ENCODE measurements at regions not wholly inside any gene's neighbourhood (a gene's known extent, or its start where the extent isn't known, plus 50 kb on each side); places are given as distances from the start of the nearest gene placed in this dataset.
"Not testable (repeated sequence)": the region's sequence is repeated elsewhere in the genome, so short reads cannot be mapped to it uniquely, and the experiment has no call there.

DNA sequence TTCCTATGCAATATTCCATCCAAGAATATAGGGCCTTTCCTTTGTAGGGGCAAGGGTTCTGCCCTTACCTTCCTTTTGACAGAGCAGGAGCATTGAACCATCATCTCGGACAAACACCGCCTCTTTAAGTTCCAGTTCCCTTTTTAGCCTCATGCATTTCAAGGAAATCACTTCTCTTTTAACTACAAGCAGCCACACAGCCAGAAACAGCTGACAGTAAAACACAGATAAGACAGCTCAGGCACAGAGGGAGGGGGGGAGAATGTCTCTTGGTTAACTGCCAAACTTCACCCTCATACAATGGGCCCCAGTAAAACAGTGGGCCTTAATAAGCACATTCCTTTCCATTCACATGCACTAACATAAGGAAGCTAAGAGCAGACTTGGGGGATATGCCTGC is 648.3 kb downstream of the GABRG1 start:
- Histone ChIP-seq H3K9me3 (ENCODE audit: control insufficient read depth in 2 of 2, low read length in 2 of 2) (peaks cover 0 to 17% of the 10 kb centered on the region in 2 experiments), H3K36me3 (ENCODE audit: control insufficient read depth, insufficient read depth, low read length) (no peaks in the 10 kb centered on the region), H3K27ac (ENCODE audit: insufficient read depth, low read length, poor library complexity, severe bottlenecking) (no peak overlapping the region), H3K4me3 (ENCODE audit: low read depth, low read length) (no peak overlapping the region), H3K4me1 (ENCODE audit: control insufficient read depth, insufficient read depth, low read length, poor library complexity, severe bottlenecking) (no peaks in the 10 kb centered on the region), H3K27me3 (ENCODE audit: control insufficient read depth, insufficient read depth, low read length) (no peaks in the 10 kb centered on the region)
- peaks cover 0 to 32% (median 8%) of the 10 kb centered on the region in 7 donors for H3K9me3 Mint-ChIP-seq
- DNase-seq (no peak), ATAC-seq (ENCODE audit: low read depth in 2 of 2) (no peak)
- no peaks in the 10 kb centered on the region for H3K36me3 Mint-ChIP-seq
- no peak overlapping the region for H3K27ac Mint-ChIP-seq
- H3K4me3 Mint-ChIP-seq, result no peak overlapping the region
- no peaks in the 10 kb centered on the region for H3K27me3 Mint-ChIP-seq
- peaks cover 0 to 4% (median 0%) of the 10 kb centered on the region in 4 donors for H3K4me1 Mint-ChIP-seq

GRCh38 chr4:45472490-45472889 is 651.4 kb downstream of the GABRG1 start:
- Histone ChIP-seq H3K27me3 (ENCODE audit: control insufficient read depth, insufficient read depth, low read length) (no peaks in the 10 kb centered on the region), H3K4me1 (ENCODE audit: control insufficient read depth, insufficient read depth, low read length, poor library complexity, severe bottlenecking) (no peaks in the 10 kb centered on the region), H3K27ac (ENCODE audit: insufficient read depth, low read length, poor library complexity, severe bottlenecking) (no peak overlapping the region), H3K4me3 (ENCODE audit: low read depth, low read length) (no peak overlapping the region), H3K36me3 (ENCODE audit: control insufficient read depth, insufficient read depth, low read length) (no peaks in the 10 kb centered on the region), H3K9me3 (ENCODE audit: control insufficient read depth in 2 of 2, low read length in 2 of 2) (peaks cover 0 to 17% of the 10 kb centered on the region in 2 experiments)
- no peaks in the 10 kb centered on the region for H3K36me3 Mint-ChIP-seq
- ATAC-seq (ENCODE audit: low read depth in 2 of 2) (no peak), DNase-seq (no peak)
- peaks cover 0 to 31% (median 9%) of the 10 kb centered on the region in 7 donors for H3K9me3 Mint-ChIP-seq
- peaks cover 0 to 4% (median 0%) of the 10 kb centered on the region in 4 donors for H3K4me1 Mint-ChIP-seq
- H3K4me3 Mint-ChIP-seq, result no peak overlapping the region
- no peaks in the 10 kb centered on the region for H3K27me3 Mint-ChIP-seq
- no peak overlapping the region for H3K27ac Mint-ChIP-seq

DNA sequence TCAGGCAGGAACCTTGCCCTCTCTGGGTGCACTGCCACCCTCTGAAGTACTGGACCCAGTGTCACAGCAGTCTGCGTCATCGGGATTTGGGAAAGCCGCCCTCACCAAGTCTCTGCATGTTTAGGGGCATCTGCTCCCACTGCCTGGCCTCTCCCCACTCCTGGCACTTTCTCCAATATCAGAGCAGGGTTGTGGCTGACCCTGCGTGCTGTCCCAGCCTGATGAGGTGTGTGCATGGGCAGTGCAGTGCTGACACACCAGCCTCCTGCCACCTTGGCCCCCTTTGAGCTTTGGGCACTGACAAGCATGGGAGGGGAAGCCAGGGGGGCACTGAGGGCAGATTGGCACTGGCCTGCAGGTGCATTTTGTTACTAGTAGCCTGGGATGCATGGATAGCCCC is 652.5 kb downstream of the GABRG1 start:
- Histone ChIP-seq H3K4me3 (ENCODE audit: low read depth, low read length) (no peak overlapping the region), H3K36me3 (ENCODE audit: control insufficient read depth, insufficient read depth, low read length) (no peaks in the 10 kb centered on the region), H3K4me1 (ENCODE audit: control insufficient read depth, insufficient read depth, low read length, poor library complexity, severe bottlenecking) (no peaks in the 10 kb centered on the region), H3K27ac (ENCODE audit: insufficient read depth, low read length, poor library complexity, severe bottlenecking) (no peak overlapping the region), H3K9me3 (ENCODE audit: control insufficient read depth in 2 of 2, low read length in 2 of 2) (peaks cover 0 to 17% of the 10 kb centered on the region in 2 experiments), H3K27me3 (ENCODE audit: control insufficient read depth, insufficient read depth, low read length) (no peaks in the 10 kb centered on the region)
- Mint-ChIP-seq H3K9me3 (peaks cover 0 to 27% (median 9%) of the 10 kb centered on the region in 7 donors), H3K27ac (no peak overlapping the region), H3K4me3 (no peak overlapping the region), H3K36me3 (no peaks in the 10 kb centered on the region), H3K27me3 (no peaks in the 10 kb centered on the region), H3K4me1 (peaks cover 0 to 4% (median 0%) of the 10 kb centered on the region in 4 donors)
- no peak for DNase-seq
- no peak for ATAC-seq (ENCODE audit: low read depth in 2 of 2)

DNA sequence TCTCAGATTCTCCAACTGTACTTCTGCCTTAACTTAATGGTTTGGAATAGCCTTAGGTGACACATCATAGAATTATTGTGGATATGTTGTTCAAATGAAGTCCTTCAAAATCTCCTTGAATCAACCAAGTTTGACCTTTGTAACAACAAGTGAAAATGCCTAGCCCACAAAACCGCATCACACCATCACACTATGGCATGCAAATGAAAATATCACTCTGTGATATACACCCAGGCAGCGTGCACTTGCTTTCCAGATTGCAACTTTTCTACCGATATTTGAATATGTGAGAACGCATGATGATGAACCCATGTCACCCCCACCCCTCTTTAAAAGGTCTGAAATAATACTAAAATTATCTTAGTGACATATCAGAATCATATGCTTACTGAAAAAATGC is 656.7 kb downstream of the GABRG1 start:
- Mint-ChIP-seq H3K27ac (no peak overlapping the region), H3K36me3 (no peaks in the 10 kb centered on the region), H3K27me3 (no peaks in the 10 kb centered on the region), H3K4me1 (no peaks in the 10 kb centered on the region), H3K4me3 (no peak overlapping the region), H3K9me3 (peaks cover 0 to 15% (median 4%) of the 10 kb centered on the region in 7 donors)
- Histone ChIP-seq H3K9me3 (ENCODE audit: control insufficient read depth in 2 of 2, low read length in 2 of 2) (peaks cover 0 to 12% of the 10 kb centered on the region in 2 experiments), H3K4me1 (ENCODE audit: control insufficient read depth, insufficient read depth, low read length, poor library complexity, severe bottlenecking) (no peaks in the 10 kb centered on the region), H3K4me3 (ENCODE audit: low read depth, low read length) (no peak overlapping the region), H3K36me3 (ENCODE audit: control insufficient read depth, insufficient read depth, low read length) (no peaks in the 10 kb centered on the region), H3K27ac (ENCODE audit: insufficient read depth, low read length, poor library complexity, severe bottlenecking) (no peak overlapping the region), H3K27me3 (ENCODE audit: control insufficient read depth, insufficient read depth, low read length) (no peaks in the 10 kb centered on the region)
- ATAC-seq (ENCODE audit: low read depth in 2 of 2) (no peak), DNase-seq (no peak)

DNA sequence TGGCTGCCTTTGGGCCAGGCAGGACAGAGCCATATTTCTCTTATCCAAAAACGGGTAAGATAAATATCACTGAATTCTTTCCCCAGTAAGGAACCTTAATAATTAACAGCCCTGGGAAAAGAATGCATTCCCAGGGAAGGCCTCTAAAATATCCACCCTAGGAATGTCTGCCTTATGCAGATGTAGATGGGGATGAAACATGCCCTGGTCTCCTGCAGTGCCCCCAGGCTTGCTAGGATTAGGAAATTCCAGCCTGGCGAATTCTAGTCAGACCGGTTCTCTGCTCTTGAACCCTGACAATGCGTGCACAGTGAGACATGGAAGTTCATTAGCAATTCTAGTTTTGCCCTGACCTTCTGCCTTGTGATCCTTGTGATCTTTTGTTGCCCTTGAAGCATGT is 663.7 kb downstream of the GABRG1 start:
- H3K4me3 ChIP-seq (ENCODE audit: low read depth, low read length); H3K9me3 ChIP-seq (ENCODE audit: control insufficient read depth in 2 of 2, low read length in 2 of 2); H3K27ac ChIP-seq (ENCODE audit: insufficient read depth, low read length, poor library complexity, severe bottlenecking); DNase-seq; H3K36me3 ChIP-seq (ENCODE audit: control insufficient read depth, insufficient read depth, low read length); H3K4me3 Mint-ChIP-seq; H3K27me3 Mint-ChIP-seq; H3K4me1 ChIP-seq (ENCODE audit: control insufficient read depth, insufficient read depth, low read length, poor library complexity, severe bottlenecking); H3K9me3 Mint-ChIP-seq; ATAC-seq (ENCODE audit: low read depth in 2 of 2); H3K4me1 Mint-ChIP-seq; H3K36me3 Mint-ChIP-seq; H3K27ac Mint-ChIP-seq; H3K27me3 ChIP-seq (ENCODE audit: control insufficient read depth, insufficient read depth, low read length): not testable (repeated sequence)

DNA sequence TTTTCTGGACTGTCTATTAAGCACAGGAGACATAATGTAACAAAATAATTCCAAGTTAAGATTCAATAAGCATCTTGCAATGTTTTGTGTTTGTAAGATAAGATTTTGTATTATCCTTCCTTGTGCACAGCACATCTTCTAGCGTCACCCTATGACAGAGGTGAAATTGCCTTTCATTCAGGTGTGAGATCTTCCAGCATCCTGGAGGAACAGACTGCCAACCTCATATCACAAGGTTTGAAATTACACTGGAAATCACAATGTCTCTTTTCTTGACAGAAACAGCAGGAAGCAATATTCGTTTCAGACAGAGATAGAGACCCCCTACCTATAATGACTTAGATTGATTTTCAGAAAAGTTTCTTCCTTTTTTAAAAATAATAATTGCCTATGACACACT is 668.6 kb downstream of the GABRG1 start:
- no peaks in the 10 kb centered on the region for H3K4me1 ChIP-seq (ENCODE audit: control insufficient read depth, insufficient read depth, low read length, poor library complexity, severe bottlenecking)
- ATAC-seq (ENCODE audit: low read depth in 2 of 2), result no peak
- no peaks in the 10 kb centered on the region for H3K9me3 ChIP-seq (ENCODE audit: control insufficient read depth in 2 of 2, low read length in 2 of 2)

GRCh38 chr4:45453258-45453853 is 670.5 kb downstream of the GABRG1 start:
- H3K27ac Mint-ChIP-seq, result no peak overlapping the region
- no peaks in the 10 kb centered on the region for H3K27me3 ChIP-seq (ENCODE audit: control insufficient read depth, insufficient read depth, low read length)
- H3K4me3 ChIP-seq (ENCODE audit: low read depth, low read length), result no peak overlapping the region
- no peaks in the 10 kb centered on the region for H3K36me3 ChIP-seq (ENCODE audit: control insufficient read depth, insufficient read depth, low read length)
- no peaks in the 10 kb centered on the region for H3K27me3 Mint-ChIP-seq
- no peaks in the 10 kb centered on the region for H3K4me1 Mint-ChIP-seq
- peaks cover 2 to 14% (median 7%) of the 10 kb centered on the region in 7 donors for H3K9me3 Mint-ChIP-seq
- H3K4me1 ChIP-seq (ENCODE audit: control insufficient read depth, insufficient read depth, low read length, poor library complexity, severe bottlenecking), result no peaks in the 10 kb centered on the region
- H3K27ac ChIP-seq (ENCODE audit: insufficient read depth, low read length, poor library complexity, severe bottlenecking), result no peak overlapping the region
- H3K4me3 Mint-ChIP-seq, result no peak overlapping the region
- ATAC-seq (ENCODE audit: low read depth in 2 of 2), result no peak
- no peaks in the 10 kb centered on the region for H3K36me3 Mint-ChIP-seq
- DNase-seq, result no peak
- H3K9me3 ChIP-seq (ENCODE audit: control insufficient read depth in 2 of 2, low read length in 2 of 2), result no peaks in the 10 kb centered on the region

More for the DNA sequence above, 668.6 kb downstream of the GABRG1 start:
- H3K4me3 Mint-ChIP-seq, result no peak overlapping the region
- Histone ChIP-seq H3K27ac (ENCODE audit: insufficient read depth, low read length, poor library complexity, severe bottlenecking) (no peak overlapping the region), H3K4me3 (ENCODE audit: low read depth, low read length) (no peak overlapping the region), H3K36me3 (ENCODE audit: control insufficient read depth, insufficient read depth, low read length) (no peaks in the 10 kb centered on the region), H3K27me3 (ENCODE audit: control insufficient read depth, insufficient read depth, low read length) (no peaks in the 10 kb centered on the region)
- H3K4me1 Mint-ChIP-seq, result no peaks in the 10 kb centered on the region
- H3K36me3 Mint-ChIP-seq, result no peaks in the 10 kb centered on the region
- no peak for DNase-seq
- peaks cover 2 to 8% (median 7%) of the 10 kb centered on the region in 7 donors for H3K9me3 Mint-ChIP-seq
- no peak overlapping the region for H3K27ac Mint-ChIP-seq
- H3K27me3 Mint-ChIP-seq, result no peaks in the 10 kb centered on the region

- Histone ChIP-seq H3K27ac (ENCODE audit: insufficient read depth, low read length, poor library complexity, severe bottlenecking) (no peak overlapping the region), H3K9me3 (ENCODE audit: control insufficient read depth in 2 of 2, low read length in 2 of 2) (peaks cover 0 to 12% of the 10 kb centered on the region in 2 experiments), H3K4me1 (ENCODE audit: control insufficient read depth, insufficient read depth, low read length, poor library complexity, severe bottlenecking) (no peaks in the 10 kb centered on the region), H3K36me3 (ENCODE audit: control insufficient read depth, insufficient read depth, low read length) (no peaks in the 10 kb centered on the region), H3K4me3 (ENCODE audit: low read depth, low read length) (no peak overlapping the region), H3K27me3 (ENCODE audit: control insufficient read depth, insufficient read depth, low read length) (no peaks in the 10 kb centered on the region)
- H3K4me3 Mint-ChIP-seq, result no peak overlapping the region
- H3K27me3 Mint-ChIP-seq, result no peaks in the 10 kb centered on the region
- H3K9me3 Mint-ChIP-seq, result peaks cover 3 to 16% (median 4%) of the 10 kb centered on the region in 7 donors
- H3K36me3 Mint-ChIP-seq, result no peaks in the 10 kb centered on the region
- no peak overlapping the region for H3K27ac Mint-ChIP-seq
- DNase-seq (no peak), ATAC-seq (ENCODE audit: low read depth in 2 of 2) (no peak)
- H3K4me1 Mint-ChIP-seq, result no peaks in the 10 kb centered on the region
These were observed 681.4 kb downstream of the GABRG1 start for GRCh38 chr4:45442466-45442865.

Data from CD4-positive, CD25-positive, alpha-beta regulatory T cell (primary cell).